ENCODE measurements at regions not wholly inside any gene's neighbourhood (a gene's known extent, or its start where the extent isn't known, plus 50 kb on each side); places are given as distances from the start of the nearest gene placed in this dataset.

DNA sequence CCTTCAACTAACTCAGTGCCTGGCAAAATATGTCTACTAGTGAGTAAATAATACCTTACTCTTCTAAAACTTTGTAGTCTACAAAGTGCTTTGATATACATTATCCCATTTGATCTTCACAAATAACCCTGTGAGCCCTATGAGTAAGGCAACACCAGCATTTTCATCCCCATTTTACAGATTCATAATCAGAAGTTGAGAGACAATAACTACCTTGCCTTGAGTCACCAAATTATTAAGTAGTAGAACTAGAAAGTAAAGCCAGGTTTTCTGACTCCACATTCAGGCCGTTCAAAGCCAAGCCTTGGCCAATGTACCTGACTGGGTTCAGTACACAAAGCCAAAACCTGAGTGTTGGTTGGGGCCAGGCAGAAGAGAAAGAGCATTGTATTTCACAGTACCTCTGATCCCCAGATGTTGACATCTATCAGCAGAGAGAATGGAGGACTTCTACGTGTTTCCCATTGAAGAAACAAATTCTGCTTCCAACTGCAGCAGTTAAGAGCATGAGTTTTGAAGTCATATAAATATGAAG lies 111.3 kb upstream of the LGSN start:
- no peak for FAIRE-seq

DNA sequence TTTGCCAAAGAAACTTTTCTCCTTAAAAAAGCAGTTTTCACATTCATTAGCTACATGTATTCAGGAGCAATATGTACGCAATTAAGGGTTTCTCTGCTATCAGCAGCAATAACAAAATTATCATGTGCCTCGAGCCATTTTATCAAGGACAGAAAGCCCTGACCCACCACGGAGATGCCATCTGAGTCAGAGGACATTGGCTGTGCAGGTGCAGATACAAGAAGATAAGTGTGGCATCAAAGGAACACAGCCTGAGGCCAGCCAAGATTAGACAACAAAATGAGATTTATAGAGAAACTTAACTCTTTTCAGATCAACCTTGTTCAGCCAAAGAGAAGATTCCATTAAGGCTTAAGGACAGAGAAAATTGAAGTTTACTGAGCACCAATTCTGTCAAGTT lies 115.2 kb upstream of the LGSN start:
- TF ChIP-seq, protein P1, sequence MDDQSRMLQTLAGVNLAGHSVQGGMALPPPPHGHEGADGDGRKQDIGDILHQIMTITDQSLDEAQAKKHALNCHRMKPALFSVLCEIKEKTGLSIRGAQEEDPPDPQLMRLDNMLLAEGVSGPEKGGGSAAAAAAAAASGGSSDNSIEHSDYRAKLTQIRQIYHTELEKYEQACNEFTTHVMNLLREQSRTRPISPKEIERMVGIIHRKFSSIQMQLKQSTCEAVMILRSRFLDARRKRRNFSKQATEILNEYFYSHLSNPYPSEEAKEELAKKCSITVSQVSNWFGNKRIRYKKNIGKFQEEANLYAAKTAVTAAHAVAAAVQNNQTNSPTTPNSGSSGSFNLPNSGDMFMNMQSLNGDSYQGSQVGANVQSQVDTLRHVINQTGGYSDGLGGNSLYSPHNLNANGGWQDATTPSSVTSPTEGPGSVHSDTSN (IDR thresholded peaks at IDR 0.05), result no peak
- TF ChIP-seq RARB (CRISPR knock-in tag; IDR thresholded peaks at IDR 0.05) (no peak), NPAS2 (CRISPR knock-in tag; IDR thresholded peaks at IDR 0.05; ENCODE audit: borderline replicate concordance) (no peak), HOXB13 (CRISPR knock-in tag; IDR thresholded peaks at IDR 0.05; ENCODE audit: low read depth) (no peak), ESRRA (IDR thresholded peaks at IDR 0.05; ENCODE audit: borderline replicate concordance, low read length) (no peak), CHD4 (IDR thresholded peaks at IDR 0.05; ENCODE audit: borderline replicate concordance) (no peak)
- TF ChIP-seq, protein P2, sequence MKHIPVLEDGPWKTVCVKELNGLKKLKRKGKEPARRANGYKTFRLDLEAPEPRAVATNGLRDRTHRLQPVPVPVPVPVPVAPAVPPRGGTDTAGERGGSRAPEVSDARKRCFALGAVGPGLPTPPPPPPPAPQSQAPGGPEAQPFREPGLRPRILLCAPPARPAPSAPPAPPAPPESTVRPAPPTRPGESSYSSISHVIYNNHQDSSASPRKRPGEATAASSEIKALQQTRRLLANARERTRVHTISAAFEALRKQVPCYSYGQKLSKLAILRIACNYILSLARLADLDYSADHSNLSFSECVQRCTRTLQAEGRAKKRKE (CRISPR knock-in tag; IDR thresholded peaks at IDR 0.05; ENCODE audit: low read depth), result no peak
- ATAC-seq, result no peak
- H3K4me2 ChIP-seq, result peak overlapping the region; percentile 57
- peaks cover 40% of the 10 kb centered on the region for H3K4me1 ChIP-seq
- ChIA-PET POLR2A (no interaction called here), CTCF (no interaction called here)
- H3K4me3 ChIP-seq, result no peak overlapping the region
- FAIRE-seq, result no peak
- 47% methylated on average over 3 of the region's 3 CpGs for WGBS (ENCODE audit: missing lambda C conversion rate)
- no peaks in the 10 kb centered on the region for H3K9me3 ChIP-seq
- DNase-seq (ENCODE audit: low read depth in 1 of 2, low spot score in 1 of 2), result no peak
- 0 out of 6 replicates have a peak overlapping the region, but pooled peaks of 1 of the 2 experiments have one; percentile 41 for H3K27ac ChIP-seq

More for the DNA sequence above, 111.3 kb upstream of the LGSN start:
- Histone ChIP-seq H3K27ac (no peak overlapping the region), H3K9me3 (no peaks in the 10 kb centered on the region), H3K4me3 (no peak overlapping the region), H3K4me2 (no peak overlapping the region), H3K4me1 (peaks cover 49% of the 10 kb centered on the region)
- DNase-seq (ENCODE audit: low read depth in 1 of 2, low spot score in 1 of 2) (no peak), ATAC-seq (no peak)
- ChIA-PET POLR2A (interaction anchor here (0.5 kb wide), 1 partner anchor 23 kb away, joined by 4 read pairs; no protein-coding TSS in a partner anchor), CTCF (no interaction called here)
- 81% methylated on average over 2 of the region's 2 CpGs for WGBS (ENCODE audit: missing lambda C conversion rate)
- TF ChIP-seq, protein P3, sequence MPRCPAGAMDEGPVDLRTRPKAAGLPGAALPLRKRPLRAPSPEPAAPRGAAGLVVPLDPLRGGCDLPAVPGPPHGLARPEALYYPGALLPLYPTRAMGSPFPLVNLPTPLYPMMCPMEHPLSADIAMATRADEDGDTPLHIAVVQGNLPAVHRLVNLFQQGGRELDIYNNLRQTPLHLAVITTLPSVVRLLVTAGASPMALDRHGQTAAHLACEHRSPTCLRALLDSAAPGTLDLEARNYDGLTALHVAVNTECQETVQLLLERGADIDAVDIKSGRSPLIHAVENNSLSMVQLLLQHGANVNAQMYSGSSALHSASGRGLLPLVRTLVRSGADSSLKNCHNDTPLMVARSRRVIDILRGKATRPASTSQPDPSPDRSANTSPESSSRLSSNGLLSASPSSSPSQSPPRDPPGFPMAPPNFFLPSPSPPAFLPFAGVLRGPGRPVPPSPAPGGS (IDR thresholded peaks at IDR 0.05), result no peak
- TF ChIP-seq MAZ (IDR thresholded peaks at IDR 0.05; ENCODE audit: borderline replicate concordance, low read depth, low read length) (no peak), KDM5A (IDR thresholded peaks at IDR 0.05) (no peak), RNF2 (IDR thresholded peaks at IDR 0.05; ENCODE audit: borderline replicate concordance, low read depth) (no peak), NFE2L2 (conservative IDR thresholded peaks at IDR 0.05; ENCODE audit: low read length) (no peak), SMC3 (IDR thresholded peaks at IDR 0.05) (no peak), EHF (CRISPR knock-in tag; IDR thresholded peaks at IDR 0.05) (no peak), CEBPB (IDR thresholded peaks at IDR 0.05) (no peak), NR3C1 (IDR thresholded peaks at IDR 0.05) (no peak), POLR2A (IDR thresholded peaks at IDR 0.05; ENCODE audit: low read length) (no peak), RAD21 (conservative IDR thresholded peaks at IDR 0.05 in 1 of 2, IDR thresholded peaks at IDR 0.05 in 1 of 2) (no peak), ESRRA (IDR thresholded peaks at IDR 0.05; ENCODE audit: borderline replicate concordance, low read length) (no peak), ZFP36 (IDR thresholded peaks at IDR 0.05; ENCODE audit: borderline replicate concordance, partially characterized antibody) (no peak), ZC3H11A (IDR thresholded peaks at IDR 0.05) (no peak), CHD2 (IDR thresholded peaks at IDR 0.05; ENCODE audit: low read length, partially characterized antibody) (no peak)
- TF ChIP-seq, protein P4, sequence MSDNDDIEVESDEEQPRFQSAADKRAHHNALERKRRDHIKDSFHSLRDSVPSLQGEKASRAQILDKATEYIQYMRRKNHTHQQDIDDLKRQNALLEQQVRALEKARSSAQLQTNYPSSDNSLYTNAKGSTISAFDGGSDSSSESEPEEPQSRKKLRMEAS (IDR thresholded peaks at IDR 0.05), result no peak
- TF ChIP-seq, protein P5, sequence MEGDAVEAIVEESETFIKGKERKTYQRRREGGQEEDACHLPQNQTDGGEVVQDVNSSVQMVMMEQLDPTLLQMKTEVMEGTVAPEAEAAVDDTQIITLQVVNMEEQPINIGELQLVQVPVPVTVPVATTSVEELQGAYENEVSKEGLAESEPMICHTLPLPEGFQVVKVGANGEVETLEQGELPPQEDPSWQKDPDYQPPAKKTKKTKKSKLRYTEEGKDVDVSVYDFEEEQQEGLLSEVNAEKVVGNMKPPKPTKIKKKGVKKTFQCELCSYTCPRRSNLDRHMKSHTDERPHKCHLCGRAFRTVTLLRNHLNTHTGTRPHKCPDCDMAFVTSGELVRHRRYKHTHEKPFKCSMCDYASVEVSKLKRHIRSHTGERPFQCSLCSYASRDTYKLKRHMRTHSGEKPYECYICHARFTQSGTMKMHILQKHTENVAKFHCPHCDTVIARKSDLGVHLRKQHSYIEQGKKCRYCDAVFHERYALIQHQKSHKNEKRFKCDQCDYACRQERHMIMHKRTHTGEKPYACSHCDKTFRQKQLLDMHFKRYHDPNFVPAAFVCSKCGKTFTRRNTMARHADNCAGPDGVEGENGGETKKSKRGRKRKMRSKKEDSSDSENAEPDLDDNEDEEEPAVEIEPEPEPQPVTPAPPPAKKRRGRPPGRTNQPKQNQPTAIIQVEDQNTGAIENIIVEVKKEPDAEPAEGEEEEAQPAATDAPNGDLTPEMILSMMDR (IDR thresholded peaks at IDR 0.05), result no peak
- TF ChIP-seq, protein P2 (CRISPR knock-in tag; IDR thresholded peaks at IDR 0.05; ENCODE audit: low read depth), result no peak
- TF ChIP-seq, protein P6, sequence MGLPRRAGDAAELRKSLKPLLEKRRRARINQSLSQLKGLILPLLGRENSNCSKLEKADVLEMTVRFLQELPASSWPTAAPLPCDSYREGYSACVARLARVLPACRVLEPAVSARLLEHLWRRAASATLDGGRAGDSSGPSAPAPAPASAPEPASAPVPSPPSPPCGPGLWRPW (IDR thresholded peaks at IDR 0.05), result no peak
- TF ChIP-seq, protein P7, sequence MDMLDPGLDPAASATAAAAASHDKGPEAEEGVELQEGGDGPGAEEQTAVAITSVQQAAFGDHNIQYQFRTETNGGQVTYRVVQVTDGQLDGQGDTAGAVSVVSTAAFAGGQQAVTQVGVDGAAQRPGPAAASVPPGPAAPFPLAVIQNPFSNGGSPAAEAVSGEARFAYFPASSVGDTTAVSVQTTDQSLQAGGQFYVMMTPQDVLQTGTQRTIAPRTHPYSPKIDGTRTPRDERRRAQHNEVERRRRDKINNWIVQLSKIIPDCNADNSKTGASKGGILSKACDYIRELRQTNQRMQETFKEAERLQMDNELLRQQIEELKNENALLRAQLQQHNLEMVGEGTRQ (IDR thresholded peaks at IDR 0.05), result no peak

All from A549 (cell line).